OCI-LY1 (cell line): ENCODE measurements at regions not wholly inside any gene's neighbourhood (a gene's known extent, or its start where the extent isn't known, plus 50 kb on each side); places are given as distances from the start of the nearest gene placed in this dataset.

Source experiments
- EZH2 ChIP-seq: fragments of 200-600 bp; sonication (generic), shearing (Covaris generic); IDR thresholded peaks from 2 replicates; pipeline ENCODE4 v1.8.0; 2017; ENCODE audit warnings: borderline replicate concordance, mixed run types, mild to moderate bottlenecking, antibody characterized with exemption, low read length, moderate library complexity, mixed read lengths
- TF ChIP-seq, protein P1 (sequence below): fragments of 200-600 bp; sonication (generic), shearing (Covaris generic); IDR thresholded peaks from 2 replicates; pipeline ENCODE4 v1.5.1; 2017; ENCODE audit warnings: mild to moderate bottlenecking, antibody characterized with exemption, low read length, moderate library complexity, mixed read lengths

DNA sequence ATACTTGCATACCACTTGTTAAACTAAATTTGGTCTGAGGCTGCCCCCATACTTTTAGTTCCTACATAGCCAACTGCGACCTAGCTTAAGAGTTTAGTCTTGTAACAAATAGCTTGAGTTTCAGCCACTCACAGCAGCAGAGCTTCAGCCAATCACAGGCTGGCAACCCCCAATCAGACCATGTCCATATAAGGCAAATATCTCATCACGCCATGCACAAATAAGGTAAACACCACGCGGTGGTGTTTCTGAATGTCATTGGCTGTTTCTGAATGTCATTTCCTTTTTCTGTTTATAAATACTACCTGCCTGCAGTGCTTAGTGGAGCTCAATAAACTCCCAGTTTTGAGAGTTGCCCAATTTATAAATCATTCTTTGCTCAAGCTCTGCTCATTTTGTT is 143.1 kb upstream of the MAD2L1 start:
- TF ChIP-seq, protein P1, sequence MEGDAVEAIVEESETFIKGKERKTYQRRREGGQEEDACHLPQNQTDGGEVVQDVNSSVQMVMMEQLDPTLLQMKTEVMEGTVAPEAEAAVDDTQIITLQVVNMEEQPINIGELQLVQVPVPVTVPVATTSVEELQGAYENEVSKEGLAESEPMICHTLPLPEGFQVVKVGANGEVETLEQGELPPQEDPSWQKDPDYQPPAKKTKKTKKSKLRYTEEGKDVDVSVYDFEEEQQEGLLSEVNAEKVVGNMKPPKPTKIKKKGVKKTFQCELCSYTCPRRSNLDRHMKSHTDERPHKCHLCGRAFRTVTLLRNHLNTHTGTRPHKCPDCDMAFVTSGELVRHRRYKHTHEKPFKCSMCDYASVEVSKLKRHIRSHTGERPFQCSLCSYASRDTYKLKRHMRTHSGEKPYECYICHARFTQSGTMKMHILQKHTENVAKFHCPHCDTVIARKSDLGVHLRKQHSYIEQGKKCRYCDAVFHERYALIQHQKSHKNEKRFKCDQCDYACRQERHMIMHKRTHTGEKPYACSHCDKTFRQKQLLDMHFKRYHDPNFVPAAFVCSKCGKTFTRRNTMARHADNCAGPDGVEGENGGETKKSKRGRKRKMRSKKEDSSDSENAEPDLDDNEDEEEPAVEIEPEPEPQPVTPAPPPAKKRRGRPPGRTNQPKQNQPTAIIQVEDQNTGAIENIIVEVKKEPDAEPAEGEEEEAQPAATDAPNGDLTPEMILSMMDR: no peak
- no peak for TF ChIP-seq EZH2
